Gastrocnemius medialis (tissue), 4 donors: ENCODE measurements at regions not wholly inside any gene's neighbourhood (a gene's known extent, or its start where the extent isn't known, plus 50 kb on each side); places are given as distances from the start of the nearest gene placed in this dataset.
"Not testable (repeated sequence)": the region's sequence is repeated elsewhere in the genome, so short reads cannot be mapped to it uniquely, and the experiment has no call there.

ENCODE experiments used
- CTCF ChIP-seq, 5 experiments: fragments of 450-650 bp in 3 of 5; fragments of 200-600 bp in 2 of 5; sonication (generic) in 2 of 5; IDR thresholded peaks in 4 of 5; conservative IDR thresholded peaks in 1 of 5; 1 replicate in 4 of 5; 2 replicates in 1 of 5; pipeline ENCODE4 v1.5.1; 2016 to 2019; ENCODE audit warnings: antibody characterized with exemption in 5 of 5, mild to moderate bottlenecking in 3 of 5, moderate library complexity in 3 of 5
- POLR2A ChIP-seq, 2 donors: fragments of 450-650 bp; IDR thresholded peaks; one replicate each; pipeline ENCODE4 v1.6.1; 2017; ENCODE audit warnings: antibody characterized with exemption in 2 of 2, mild to moderate bottlenecking in 2 of 2, moderate library complexity in 2 of 2

- not testable (repeated sequence) for TF ChIP-seq CTCF (IDR thresholded peaks at IDR 0.05 in 4 of 5, conservative IDR thresholded peaks at IDR 0.05 in 1 of 5); POLR2A (IDR thresholded peaks at IDR 0.05)
These were observed 195.6 kb upstream of the G2E3 start for GRCh38 chr14:30363219-30363880.
